GM23338 (cell line): ENCODE measurements at regions not wholly inside any gene's neighbourhood (a gene's known extent, or its start where the extent isn't known, plus 50 kb on each side); places are given as distances from the start of the nearest gene placed in this dataset.

ENCODE experiments used
- POLR2AphosphoS5 ChIP-seq: IDR thresholded peaks from 2 replicates; pipeline ENCODE4 v1.6.1; 2016; ENCODE audit warnings: antibody characterized with exemption, low read depth
- STAT1 ChIP-seq: IDR thresholded peaks from one replicate; pipeline ENCODE4 v1.6.1; 2016; ENCODE audit warnings: antibody characterized with exemption; ENCODE audit not compliant: unreplicated experiment
- TF ChIP-seq, protein P1 (sequence below), 2 experiments: fragments of 200-600 bp in 1 of 2; sonication (generic) in 1 of 2; conservative IDR thresholded peaks; 2 replicates each; pipeline versions ENCODE4 v1.5.1 to v1.6.1; 2016 to 2017; ENCODE audit warnings: antibody characterized with exemption in 2 of 2, low read depth in 2 of 2, mild to moderate bottlenecking in 2 of 2, moderate library complexity in 1 of 2
- TF ChIP-seq, protein P2 (sequence below): IDR thresholded peaks from one replicate; pipeline ENCODE4 v1.6.1; 2018; ENCODE audit warnings: antibody characterized with exemption; ENCODE audit not compliant: unreplicated experiment

DNA sequence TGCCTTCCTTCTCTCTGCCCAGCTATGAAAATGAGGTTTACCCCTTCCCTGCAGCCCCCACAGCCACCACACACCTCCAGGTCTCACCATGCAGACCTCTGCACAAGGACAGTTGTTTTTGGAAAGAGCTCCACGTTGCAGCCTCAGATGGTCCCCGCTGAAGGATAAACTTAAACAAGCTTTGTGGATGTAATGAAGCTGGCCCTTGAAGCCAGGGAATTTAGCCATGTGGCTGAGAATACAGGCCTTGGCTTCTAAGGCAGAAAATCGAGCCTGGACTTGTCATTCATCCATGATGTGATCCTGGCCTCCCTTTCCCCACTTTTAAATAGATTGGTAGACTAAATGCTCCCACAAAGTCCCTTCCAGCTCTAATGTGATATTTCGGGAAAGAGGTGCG is 79.4 kb downstream of the TBX3 start:
- TF ChIP-seq, protein P1, sequence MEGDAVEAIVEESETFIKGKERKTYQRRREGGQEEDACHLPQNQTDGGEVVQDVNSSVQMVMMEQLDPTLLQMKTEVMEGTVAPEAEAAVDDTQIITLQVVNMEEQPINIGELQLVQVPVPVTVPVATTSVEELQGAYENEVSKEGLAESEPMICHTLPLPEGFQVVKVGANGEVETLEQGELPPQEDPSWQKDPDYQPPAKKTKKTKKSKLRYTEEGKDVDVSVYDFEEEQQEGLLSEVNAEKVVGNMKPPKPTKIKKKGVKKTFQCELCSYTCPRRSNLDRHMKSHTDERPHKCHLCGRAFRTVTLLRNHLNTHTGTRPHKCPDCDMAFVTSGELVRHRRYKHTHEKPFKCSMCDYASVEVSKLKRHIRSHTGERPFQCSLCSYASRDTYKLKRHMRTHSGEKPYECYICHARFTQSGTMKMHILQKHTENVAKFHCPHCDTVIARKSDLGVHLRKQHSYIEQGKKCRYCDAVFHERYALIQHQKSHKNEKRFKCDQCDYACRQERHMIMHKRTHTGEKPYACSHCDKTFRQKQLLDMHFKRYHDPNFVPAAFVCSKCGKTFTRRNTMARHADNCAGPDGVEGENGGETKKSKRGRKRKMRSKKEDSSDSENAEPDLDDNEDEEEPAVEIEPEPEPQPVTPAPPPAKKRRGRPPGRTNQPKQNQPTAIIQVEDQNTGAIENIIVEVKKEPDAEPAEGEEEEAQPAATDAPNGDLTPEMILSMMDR (conservative IDR thresholded peaks at IDR 0.05; ENCODE audit: low read depth in 2 of 2), result no peak
- TF ChIP-seq STAT1 (no peak), POLR2AphosphoS5 (no peak)
- TF ChIP-seq, protein P2, sequence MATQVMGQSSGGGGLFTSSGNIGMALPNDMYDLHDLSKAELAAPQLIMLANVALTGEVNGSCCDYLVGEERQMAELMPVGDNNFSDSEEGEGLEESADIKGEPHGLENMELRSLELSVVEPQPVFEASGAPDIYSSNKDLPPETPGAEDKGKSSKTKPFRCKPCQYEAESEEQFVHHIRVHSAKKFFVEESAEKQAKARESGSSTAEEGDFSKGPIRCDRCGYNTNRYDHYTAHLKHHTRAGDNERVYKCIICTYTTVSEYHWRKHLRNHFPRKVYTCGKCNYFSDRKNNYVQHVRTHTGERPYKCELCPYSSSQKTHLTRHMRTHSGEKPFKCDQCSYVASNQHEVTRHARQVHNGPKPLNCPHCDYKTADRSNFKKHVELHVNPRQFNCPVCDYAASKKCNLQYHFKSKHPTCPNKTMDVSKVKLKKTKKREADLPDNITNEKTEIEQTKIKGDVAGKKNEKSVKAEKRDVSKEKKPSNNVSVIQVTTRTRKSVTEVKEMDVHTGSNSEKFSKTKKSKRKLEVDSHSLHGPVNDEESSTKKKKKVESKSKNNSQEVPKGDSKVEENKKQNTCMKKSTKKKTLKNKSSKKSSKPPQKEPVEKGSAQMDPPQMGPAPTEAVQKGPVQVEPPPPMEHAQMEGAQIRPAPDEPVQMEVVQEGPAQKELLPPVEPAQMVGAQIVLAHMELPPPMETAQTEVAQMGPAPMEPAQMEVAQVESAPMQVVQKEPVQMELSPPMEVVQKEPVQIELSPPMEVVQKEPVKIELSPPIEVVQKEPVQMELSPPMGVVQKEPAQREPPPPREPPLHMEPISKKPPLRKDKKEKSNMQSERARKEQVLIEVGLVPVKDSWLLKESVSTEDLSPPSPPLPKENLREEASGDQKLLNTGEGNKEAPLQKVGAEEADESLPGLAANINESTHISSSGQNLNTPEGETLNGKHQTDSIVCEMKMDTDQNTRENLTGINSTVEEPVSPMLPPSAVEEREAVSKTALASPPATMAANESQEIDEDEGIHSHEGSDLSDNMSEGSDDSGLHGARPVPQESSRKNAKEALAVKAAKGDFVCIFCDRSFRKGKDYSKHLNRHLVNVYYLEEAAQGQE, result no peak
